Activated CD8-positive, alpha-beta memory T cell treated with anti-CD3 and anti-CD28 coated beads, Interleukin-2, amount 50 U/mL, for 24 hours (primary cell): ENCODE measurements at regions not wholly inside any gene's neighbourhood (a gene's known extent, or its start where the extent isn't known, plus 50 kb on each side); places are given as distances from the start of the nearest gene placed in this dataset.

Source experiments
- DNase-seq: peaks from one replicate; pipeline ENCODE4 v3.0.0-alpha.2; 2020; ENCODE audit errors: extremely low read depth

DNA sequence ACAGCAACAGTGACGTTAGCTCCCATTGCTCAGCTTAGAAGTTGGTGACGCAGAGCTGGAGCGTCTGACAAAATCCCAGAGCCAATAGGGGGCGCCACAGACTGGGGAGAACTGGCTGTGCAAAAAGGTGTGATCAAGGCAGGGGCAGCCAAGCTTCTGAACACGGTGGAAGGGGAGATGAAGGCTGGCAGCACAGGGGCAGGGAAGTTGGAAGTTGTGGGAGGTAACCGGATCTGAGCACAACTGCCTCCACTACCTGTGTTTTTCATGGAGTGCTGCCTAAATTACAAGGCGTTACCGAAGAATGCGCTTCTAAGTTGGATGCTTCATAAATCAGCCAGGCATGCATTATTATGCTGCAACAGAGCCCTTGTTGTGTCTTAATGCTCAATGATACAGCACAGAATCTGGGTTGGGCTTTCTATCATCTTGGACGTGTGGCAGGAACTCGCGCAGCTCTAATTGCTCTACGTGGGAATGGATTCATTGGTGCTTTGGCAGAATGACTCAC, 370.0 kb downstream of the SLC4A3 start:
- DNase-seq, result no peak

DNA sequence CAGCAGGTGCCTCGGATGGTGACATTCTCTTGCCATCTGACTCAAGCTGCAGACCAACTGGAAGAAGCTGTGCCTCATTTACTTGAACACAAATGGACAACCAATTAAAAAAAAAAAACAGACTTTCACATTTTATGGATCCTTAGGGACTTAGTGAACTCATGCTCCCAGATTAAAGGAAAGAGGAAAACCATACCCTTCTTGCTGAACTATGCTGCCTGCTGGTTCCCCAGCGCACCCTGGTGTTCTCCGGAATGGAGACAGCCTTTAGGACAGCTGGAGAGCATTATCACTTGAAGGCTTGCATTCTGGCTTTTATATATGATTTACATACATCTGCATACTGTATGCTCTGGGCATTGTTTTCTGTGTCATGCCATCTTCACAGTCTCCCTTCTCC, 370.7 kb downstream of the SLC4A3 start:
- DNase-seq, result no peak

DNA sequence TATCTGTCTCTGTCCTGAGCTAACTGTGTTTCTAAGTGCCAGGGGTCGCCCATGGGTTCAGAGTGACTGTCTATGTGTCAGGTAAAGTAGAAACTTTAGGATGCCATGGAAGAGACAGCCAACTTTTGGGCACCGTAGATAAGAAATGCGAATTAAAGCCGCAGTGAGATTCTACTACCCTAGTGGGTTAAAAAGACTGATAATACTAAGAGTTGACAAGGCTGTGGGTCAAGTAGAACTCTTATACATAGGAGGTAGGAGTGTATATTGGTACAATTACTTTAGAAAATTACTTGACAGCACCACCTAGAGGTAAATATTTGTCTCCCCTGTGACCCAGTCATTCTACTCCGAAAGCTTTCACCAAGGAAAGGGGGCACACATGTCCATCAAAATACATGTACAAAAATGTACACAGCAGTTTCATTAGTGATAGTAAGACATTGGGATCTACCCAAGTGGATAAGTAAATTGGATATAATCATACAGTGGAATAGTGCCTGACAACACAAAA, 371.3 kb downstream of the SLC4A3 start:
- DNase-seq, result no peak

DNA sequence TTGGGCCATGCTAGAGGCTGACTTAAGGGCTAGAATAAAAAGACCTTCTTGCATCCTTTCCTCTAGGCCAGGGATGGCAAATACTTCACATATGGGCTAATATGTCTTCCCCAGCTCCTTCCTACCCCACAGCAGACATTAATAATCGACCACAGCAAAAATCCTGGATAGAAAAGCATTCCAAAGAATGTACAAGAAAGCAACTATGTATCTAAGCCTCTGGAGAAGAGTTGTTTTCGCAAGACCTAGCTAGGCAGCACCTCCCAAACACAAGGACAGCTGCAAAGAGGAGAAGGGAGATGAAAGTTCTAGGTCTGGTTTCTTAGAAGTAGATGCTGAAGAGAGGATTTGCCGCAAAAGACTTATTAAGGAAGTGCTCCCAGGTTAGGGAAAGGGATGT, 372.6 kb downstream of the SLC4A3 start:
- no peak for DNase-seq

DNA sequence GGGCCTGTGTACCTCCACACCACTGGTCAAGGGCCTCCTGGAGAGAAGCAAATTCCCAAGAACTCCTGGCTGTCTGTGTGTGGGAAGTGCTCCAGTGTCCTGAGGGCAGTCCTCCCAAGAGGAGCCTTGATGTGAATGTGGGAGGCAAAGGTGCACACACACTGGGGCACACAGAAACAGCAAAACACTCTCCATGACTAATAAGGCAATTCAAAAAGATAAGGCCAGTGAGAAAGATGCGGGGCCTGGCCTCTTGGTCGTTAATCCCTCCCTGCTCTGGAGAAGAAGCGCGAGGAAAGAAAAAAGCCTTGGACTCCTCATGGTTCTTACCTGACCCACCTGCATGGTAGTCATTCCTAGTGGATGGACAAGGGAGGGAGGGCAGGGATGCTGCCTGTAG, 373.2 kb downstream of the SLC4A3 start:
- no peak for DNase-seq

DNA sequence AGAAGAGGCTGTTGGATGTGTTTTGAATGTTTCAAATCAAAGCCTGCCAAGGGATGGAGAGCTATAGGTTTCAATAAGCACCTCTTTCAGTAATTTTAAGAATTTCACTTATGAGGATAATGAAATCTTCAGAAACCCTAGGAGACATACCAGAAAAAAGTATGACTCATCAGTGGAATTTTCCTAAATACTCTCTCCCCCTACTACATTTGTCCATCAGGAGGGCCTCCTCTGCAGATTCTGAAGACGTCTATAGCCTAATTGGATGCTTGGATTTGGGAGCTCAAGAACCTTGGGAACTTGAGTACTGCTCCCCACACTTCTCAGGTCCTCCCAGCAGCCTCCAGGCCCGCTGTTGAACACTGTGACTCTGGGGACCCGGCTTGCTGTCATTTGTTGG, 374.3 kb downstream of the SLC4A3 start:
- DNase-seq, result no peak

DNA sequence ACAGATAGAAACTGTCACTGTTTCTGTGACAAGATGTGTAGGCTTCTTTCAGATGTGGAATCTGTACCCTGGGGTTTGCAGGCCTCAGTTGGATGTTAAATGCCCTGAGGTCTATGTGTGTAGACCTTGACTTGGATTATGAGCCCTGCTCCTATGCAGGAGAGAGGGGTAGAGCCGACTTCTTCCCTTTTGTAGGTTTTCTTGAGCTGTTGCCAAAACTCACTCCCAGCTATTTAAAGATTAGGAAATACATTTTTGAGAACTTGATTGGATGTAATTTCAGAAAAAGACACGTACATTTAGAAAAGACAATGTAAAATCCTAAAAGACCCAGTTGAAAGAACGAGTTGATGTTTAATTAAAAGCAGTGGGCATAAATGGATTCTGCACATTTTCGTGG, 374.8 kb downstream of the SLC4A3 start:
- no peak for DNase-seq

DNA sequence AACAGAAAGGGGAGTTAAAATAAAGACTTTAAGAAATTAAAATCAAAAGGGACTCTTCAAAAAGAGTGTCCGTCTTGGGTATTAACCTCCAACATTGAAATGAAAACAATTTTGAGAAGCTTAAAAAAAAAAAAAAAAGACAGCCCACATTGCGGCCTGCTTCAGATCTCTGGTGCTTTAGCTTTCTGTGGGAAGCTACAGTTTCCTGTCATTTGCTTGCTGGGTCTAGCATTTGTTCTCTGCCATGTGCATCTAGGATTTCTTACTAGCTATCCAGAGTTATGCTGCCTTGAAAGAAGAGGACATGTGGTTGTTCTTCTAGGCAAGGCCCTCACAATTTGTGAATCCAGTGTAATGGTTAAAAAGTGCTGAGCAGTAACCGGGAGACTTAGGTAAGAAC, 375.3 kb downstream of the SLC4A3 start:
- DNase-seq, result no peak

DNA sequence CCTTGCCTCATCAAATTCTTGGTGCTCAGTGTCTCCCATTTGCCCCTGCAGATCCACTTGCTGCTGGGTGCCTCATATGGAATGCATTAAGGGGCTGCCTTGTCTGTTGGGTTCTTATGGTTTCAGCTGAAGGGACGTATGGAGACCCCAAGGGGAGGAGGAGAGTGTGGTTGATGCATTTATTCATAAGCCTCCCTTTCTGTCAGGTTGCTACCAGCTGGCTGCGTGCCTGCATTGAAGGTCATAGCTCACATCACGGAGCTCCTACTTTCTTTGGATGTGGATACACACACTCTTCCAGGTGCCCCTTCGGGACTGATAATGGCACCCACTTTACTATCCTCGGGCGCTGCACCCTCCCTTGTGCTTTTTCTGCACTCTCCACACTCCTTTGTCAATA, 377.9 kb downstream of the SLC4A3 start:
- no peak for DNase-seq

DNA sequence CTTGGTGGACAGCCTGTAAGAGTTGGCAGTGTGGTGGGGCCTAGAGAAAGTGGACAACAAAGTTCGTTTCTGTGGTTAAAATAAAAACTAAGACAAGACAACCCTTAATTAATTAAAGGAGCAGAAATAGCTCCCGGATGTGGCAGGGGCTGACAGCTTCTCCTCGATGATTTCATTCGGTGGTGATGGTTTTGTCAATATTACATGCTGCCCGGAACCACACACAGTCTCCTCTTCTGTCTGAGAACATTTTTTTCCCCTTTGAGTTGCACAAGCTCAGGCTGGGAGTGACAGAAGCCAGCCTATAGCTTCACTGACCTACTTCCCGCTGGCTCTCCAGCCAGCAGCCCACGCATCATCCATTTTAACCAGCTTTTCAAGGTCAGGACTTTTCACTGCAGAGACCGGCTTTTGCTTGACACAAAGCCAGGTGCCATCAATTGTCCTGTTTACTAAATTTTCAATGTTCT, 378.8 kb downstream of the SLC4A3 start:
- DNase-seq, result no peak

DNA sequence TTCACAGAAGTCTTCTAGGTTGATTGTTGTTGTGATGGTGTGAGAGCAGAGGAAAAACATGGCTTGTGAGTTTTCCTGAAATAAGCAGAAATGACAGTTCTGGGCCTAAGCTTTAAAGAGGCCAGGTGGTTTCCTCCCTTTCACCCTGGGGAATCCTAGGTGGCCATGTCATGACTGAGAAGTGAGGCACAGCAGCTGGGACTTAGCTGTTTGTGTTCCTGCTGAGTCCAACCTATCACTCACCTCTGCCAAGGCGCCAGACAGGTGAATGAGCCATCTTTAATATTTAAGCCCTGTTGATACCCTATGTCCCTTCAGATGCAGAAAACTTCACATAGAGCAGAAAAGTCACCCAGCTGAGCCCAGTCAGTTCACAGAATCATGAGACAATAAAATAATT, 384.4 kb downstream of the SLC4A3 start:
- no peak for DNase-seq

DNA sequence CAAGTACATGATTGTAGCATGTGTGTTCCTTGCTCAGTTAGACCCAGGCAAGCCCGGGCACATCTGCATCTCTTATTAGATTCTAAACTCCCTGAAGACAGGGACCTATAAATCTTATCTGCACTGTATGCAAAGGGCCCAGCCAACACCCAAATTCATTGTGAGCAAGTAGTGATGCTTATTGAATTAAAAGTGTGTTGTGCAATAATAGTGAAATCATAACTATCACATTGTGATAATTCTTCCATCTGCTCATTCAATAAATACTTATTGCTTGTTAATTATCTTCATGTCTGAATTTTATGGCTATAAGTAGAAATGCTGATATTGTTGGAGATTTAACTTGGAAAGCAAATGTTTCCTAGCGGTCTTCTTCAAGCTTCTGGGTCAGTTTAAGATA, 387.5 kb downstream of the SLC4A3 start:
- DNase-seq, result no peak

DNA sequence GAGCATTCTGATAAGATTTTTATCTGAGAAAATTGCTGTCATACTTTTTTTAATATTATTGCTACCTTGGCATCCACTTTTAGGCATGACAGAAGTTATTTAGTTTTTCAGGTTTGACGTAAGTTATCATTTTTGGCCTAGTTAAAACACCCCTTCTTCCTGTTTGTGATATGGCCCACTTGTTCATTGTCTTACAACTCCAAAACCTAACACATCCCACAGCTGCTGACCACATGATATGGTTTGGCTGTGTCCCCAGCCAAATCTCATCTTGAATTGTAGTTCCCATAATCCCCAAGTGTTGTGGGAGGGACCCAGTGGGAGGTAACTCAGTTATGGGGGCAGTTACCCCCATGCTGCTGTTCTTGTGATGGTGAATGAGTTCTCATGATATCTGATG, 388.1 kb downstream of the SLC4A3 start:
- DNase-seq, result no peak

DNA sequence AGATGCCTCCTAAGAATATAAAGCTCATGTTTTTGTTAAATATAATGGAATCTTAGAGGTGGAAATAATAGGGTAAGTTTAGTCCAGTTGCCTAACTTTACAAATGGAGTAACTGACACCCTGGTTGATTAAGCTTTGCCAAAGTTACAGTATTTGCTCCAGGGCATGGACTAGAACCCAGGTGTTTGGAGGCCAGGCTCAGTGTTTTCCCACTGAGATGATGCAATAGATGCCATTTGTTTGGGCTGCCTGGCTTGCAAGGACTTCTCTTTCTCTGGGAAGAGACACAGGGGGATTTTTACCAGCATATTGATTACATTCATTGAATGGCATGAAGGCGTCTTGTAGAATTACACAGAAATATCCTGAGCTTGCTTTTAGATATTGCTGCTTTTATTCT, 397.8 kb downstream of the SLC4A3 start:
- DNase-seq, result no peak

DNA sequence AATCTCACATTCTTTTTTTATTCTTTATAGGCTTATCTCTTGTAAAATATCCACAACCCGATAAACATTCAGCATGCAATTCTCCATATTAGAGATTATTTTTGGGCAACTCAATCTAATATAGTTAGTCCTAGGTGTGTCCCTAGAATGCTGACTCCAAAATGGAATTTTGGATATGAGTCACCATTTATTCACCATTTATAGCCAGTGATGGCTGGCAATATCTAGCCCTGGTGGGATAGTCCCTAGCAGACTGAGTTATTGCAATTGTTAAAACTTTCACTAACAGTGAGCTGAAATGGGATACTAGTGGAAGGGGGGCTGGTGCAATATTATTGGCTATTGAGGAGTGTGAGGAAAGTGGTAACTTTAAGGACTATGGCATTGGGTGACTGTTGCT, 401.6 kb downstream of the SLC4A3 start:
- no peak for DNase-seq

DNA sequence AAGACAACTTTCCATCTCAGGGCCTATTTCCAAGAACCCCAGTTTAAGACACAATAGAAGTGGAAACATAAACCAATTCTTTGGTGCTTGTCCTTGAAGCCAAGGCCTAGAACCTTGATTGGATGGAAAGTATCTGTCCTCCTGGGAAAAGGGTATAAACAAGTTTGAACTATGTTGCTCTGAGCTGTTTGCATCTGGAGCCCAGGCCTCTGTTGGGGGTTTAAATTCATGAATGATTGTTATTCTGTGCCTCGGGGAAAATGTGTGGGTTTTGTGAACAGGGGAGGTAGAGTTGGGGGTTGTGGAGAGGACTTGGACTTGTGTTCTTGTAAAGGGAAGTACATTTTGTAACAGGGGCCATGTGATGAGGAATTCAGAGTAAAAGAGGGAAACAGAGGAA, 406.1 kb downstream of the SLC4A3 start:
- DNase-seq, result no peak

DNA sequence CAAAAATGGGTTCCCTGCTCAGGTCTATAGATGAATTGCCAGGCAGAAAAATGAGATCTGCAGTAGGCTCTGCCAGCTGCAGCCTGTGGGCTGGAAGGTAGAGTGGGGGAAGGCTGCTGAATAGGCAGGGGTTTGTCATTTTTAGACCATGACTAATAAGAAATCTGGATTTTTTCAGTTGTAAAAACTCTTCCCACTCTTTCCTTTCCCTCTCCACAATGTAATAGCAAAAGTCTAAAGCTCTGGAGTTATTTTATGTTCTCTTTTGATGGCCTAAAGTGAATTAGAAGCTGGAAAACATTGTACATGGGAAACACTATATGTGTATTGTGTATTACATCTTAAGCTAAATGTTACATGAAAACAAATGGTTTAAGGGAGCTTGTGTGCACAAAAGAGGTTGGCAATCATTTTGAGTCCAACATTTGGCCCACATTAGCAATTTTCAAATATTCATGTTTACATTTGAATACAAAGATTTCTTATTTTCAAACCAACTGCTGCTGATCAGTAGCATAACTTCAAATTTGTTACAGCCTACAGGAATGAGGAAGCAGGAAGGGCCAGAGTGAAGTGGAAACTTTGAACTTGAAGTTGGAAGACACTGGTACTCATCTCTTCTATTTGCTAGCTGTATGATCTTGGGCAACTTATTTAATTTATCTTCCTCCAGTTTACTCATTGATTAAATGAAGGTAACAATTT, 407.1 kb downstream of the SLC4A3 start:
- no peak for DNase-seq

DNA sequence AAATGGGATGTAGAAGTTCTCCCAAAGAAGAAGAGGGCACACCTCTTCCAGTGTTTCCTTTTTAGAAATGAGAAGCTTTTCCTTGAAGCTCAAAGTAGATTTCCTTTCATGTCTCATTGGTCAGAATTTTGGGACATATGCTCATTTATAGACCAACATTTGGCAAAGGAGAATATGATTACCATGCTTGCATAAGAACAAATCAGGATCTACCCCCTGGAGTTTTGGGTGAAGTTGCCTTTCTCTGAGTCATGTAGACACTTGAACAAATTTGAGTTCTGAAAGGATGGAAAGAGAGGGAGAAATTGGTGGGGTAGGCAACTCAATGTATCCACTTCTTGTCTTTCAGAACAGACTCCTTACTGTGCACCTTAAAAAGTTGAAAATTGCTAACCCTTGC, 409.0 kb downstream of the SLC4A3 start:
- no peak for DNase-seq

DNA sequence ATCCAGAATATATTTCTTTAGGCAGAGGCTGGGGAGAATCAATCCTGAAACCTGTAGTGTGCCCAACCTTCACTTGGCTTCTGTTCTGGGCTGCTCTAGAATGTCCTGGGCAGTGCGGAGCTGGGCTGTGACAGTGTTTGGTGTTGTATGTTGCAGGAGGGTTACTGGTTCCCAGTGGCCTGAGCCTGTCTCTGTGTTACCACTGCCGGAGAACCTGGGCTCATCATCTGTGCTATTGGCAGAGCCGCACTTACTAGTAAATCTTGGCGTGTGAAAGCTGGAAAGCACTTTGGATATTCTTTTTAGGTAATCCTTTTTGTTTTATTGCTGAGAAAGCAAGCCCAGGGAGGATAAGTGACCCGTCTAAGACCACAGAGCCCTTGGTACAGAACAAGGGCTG, 412.9 kb downstream of the SLC4A3 start:
- no peak for DNase-seq

DNA sequence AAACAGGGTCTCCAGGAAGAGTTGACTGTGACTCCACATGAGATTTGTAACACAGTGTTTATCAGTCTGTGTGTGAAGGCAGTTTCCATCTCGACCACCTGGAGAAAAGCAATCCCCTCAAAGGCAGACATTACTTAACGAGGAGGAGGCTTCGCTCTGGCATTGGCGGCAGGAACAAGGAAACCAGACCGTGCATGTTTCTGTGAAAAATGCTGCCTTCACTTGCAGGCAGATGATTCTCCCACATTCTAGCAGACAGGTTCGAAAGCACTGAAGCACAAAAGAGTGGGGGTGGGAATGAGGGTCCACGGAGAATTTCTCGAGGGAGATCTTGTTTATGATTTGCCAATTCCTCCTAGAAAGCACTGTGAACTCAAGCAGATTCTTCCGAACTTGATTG, 414.0 kb downstream of the SLC4A3 start:
- DNase-seq, result no peak

DNA sequence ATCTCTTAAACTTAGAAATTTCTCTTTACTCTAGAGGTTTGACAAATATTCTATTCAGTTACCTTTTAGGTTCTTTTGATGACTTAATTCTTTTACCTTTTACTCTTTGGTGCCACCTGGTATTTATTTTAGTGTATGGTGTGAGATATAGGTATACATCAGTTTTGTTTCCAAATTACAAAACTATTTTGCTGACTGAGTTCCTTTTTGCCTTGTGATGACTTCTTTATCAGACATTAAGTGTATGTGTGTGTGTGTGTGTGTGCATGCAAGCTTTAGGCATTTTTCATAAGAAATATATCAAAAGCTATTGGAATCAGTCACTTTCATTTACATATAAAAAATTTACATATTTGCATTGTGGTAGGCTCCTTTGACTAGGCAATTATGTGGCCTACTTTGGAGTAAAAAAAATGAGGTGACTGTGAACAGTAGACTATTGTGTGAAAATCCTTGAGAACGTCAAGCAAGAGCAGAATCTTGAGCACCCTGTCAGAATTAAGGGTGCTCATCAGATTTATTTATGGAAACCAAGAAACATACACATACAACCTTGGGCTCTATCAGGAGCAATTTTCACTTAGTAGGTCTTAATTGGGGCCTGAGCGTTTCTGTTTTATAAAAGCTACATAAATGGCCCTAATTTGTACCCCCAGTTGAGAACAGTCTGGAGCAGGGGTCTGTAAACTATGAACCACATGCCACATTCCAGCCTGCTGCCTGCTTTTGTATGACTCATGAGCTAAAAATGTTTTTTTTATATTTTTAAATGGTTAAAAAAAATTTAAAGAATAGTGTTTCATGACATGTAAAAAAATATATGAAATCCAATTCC, 415.9 kb downstream of the SLC4A3 start:
- no peak for DNase-seq

DNA sequence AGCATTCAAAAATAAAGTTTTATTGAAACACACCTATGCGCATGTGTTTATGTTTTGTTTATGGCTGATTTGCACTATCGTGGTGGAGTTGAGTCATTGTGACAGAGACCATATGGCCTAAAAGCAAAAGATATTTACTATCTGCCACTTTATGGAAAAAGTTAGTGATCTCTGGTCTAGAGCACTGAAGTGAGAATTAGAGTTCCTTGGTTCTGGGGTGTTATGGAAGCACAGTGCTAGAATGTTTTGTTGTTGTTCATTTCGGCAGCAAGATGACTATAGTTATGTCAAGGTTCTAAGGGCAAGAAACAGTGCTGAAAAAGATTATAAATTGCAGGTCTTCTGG, 416.5 kb downstream of the SLC4A3 start:
- no peak for DNase-seq

DNA sequence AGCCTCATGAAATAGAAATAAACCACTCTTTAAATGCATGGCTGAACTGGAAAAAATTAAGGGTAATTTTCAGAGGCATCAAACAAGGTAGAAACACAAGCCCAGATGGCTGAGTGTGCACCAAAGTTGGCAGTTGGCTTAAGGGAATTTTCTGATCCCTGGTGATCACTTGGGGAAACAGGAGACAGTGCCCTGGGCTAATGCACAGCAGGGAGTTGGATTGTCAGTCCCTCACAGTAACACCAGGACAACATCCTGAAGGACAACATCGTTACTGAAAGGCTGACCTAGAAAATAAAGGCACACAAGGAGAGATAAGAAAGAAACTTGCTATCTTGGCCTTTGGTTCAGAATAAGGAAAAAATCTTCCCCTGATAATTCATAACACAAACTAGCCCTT, 417.0 kb downstream of the SLC4A3 start:
- DNase-seq, result no peak
